GM03348 (cell line): ENCODE measurements at regions not wholly inside any gene's neighbourhood (a gene's known extent, or its start where the extent isn't known, plus 50 kb on each side); places are given as distances from the start of the nearest gene placed in this dataset.

Experiments
- DNase-seq: peaks from one replicate; pipeline ENCODE4 v3.0.0; 2012; ENCODE audit warnings: low spot score

- no peak for DNase-seq
Observed at GRCh38 chr2:221064058-221064854, 507.8 kb downstream of the EPHA4 start.

- DNase-seq, result no peak
Observed at GRCh38 chr2:221064880-221065279, 507.2 kb downstream of the EPHA4 start.

- DNase-seq, result no peak
Observed at GRCh38 chr2:221068123-221068522, 504.0 kb downstream of the EPHA4 start.

GRCh38 chr2:221070106-221070505, 502.0 kb downstream of the EPHA4 start:
- no peak for DNase-seq

GRCh38 chr2:221073326-221074049, 498.6 kb downstream of the EPHA4 start:
- DNase-seq, result no peak

- no peak for DNase-seq
Observed at GRCh38 chr2:221074238-221074637, 497.9 kb downstream of the EPHA4 start.

- peak; percentile 13 for DNase-seq
Observed at GRCh38 chr2:221075203-221075602, 496.9 kb downstream of the EPHA4 start.

- DNase-seq, result no peak
Observed at GRCh38 chr2:221077251-221077650, 494.9 kb downstream of the EPHA4 start.

GRCh38 chr2:221077799-221078198, 494.3 kb downstream of the EPHA4 start:
- no peak for DNase-seq

- no peak for DNase-seq
Observed at GRCh38 chr2:221085341-221085900, 486.7 kb downstream of the EPHA4 start.

GRCh38 chr2:221085936-221086335, 486.2 kb downstream of the EPHA4 start:
- no peak for DNase-seq

GRCh38 chr2:221087779-221088178, 484.3 kb downstream of the EPHA4 start:
- no peak for DNase-seq

- no peak for DNase-seq
Observed at GRCh38 chr2:221088506-221088905, 483.6 kb downstream of the EPHA4 start.

GRCh38 chr2:221095356-221095755, 476.7 kb downstream of the EPHA4 start:
- no peak for DNase-seq

GRCh38 chr2:221096706-221097567, 475.2 kb downstream of the EPHA4 start:
- no peak for DNase-seq

GRCh38 chr2:221097568-221097915, 474.6 kb downstream of the EPHA4 start:
- peak; percentile 23 for DNase-seq

GRCh38 chr2:221097949-221098348, 474.2 kb downstream of the EPHA4 start:
- no peak for DNase-seq

- DNase-seq, result no peak
Observed at GRCh38 chr2:221100467-221101089, 471.5 kb downstream of the EPHA4 start.

GRCh38 chr2:221102896-221103688, 469.0 kb downstream of the EPHA4 start:
- DNase-seq, result no peak

- DNase-seq, result no peak
Observed at GRCh38 chr2:221103930-221104329, 468.2 kb downstream of the EPHA4 start.

GRCh38 chr2:221104361-221104811, 467.7 kb downstream of the EPHA4 start:
- peak; percentile 48 for DNase-seq
